ENCODE measurements at regions not wholly inside any gene's neighbourhood (a gene's known extent, or its start where the extent isn't known, plus 50 kb on each side); places are given as distances from the start of the nearest gene placed in this dataset.

- Mint-ChIP-seq H3K36me3 (no peaks in the 10 kb centered on the region), H3K4me1 (peaks cover 36 to 41% (median 37%) of the 10 kb centered on the region in 3 donors), H3K9me3 (no peaks in the 10 kb centered on the region), H3K27me3 (peaks cover 0 to 6% (median 0%) of the 10 kb centered on the region in 3 donors), H3K27ac (peak overlapping the region in 2 of 6 donors; percentile 20 to 32), H3K4me3 (no peak overlapping the region)
- no peak for DNase-seq
- no peak for ATAC-seq (ENCODE audit: low read depth in 2 of 2)
These were observed 97.9 kb upstream of the CPEB4 start for GRCh38 chr5:173790177-173790719.

- Mint-ChIP-seq H3K9me3 (no peaks in the 10 kb centered on the region), H3K4me3 (peak overlapping the region in 1 of 8 donors; percentile 29), H3K36me3 (no peaks in the 10 kb centered on the region), H3K27ac (no peak overlapping the region), H3K27me3 (peaks cover 0 to 6% (median 0%) of the 10 kb centered on the region in 3 donors), H3K4me1 (peaks cover 29 to 38% (median 32%) of the 10 kb centered on the region in 3 donors)
- ATAC-seq (ENCODE audit: low read depth in 2 of 2): no peak
- no peak for DNase-seq
These were observed 97.2 kb upstream of the CPEB4 start for GRCh38 chr5:173790836-173791546.

- Mint-ChIP-seq H3K36me3 (no peaks in the 10 kb centered on the region), H3K27me3 (peaks cover 0 to 6% (median 0%) of the 10 kb centered on the region in 3 donors), H3K4me1 (peaks cover 20 to 29% (median 23%) of the 10 kb centered on the region in 3 donors), H3K4me3 (no peak overlapping the region), H3K9me3 (no peaks in the 10 kb centered on the region), H3K27ac (peak overlapping the region in 2 of 6 donors; percentile 20 to 42)
- DNase-seq (no peak), ATAC-seq (ENCODE audit: low read depth in 2 of 2) (no peak)
These were observed 96.3 kb upstream of the CPEB4 start for GRCh38 chr5:173791878-173792277.

- peaks cover 0 to 6% (median 0%) of the 10 kb centered on the region in 3 donors for H3K27me3 Mint-ChIP-seq
- ATAC-seq (ENCODE audit: low read depth in 2 of 2) (no peak), DNase-seq (no peak)
- no peak overlapping the region for H3K4me3 Mint-ChIP-seq
- H3K9me3 Mint-ChIP-seq: no peaks in the 10 kb centered on the region
- peaks cover 12 to 24% (median 17%) of the 10 kb centered on the region in 3 donors for H3K4me1 Mint-ChIP-seq
- peak overlapping the region in 1 of 6 donors; percentile 39 for H3K27ac Mint-ChIP-seq
- no peaks in the 10 kb centered on the region for H3K36me3 Mint-ChIP-seq
These were observed 95.2 kb upstream of the CPEB4 start for GRCh38 chr5:173792781-173793547.

- no peaks in the 10 kb centered on the region for H3K9me3 Mint-ChIP-seq
These were observed 94.3 kb upstream of the CPEB4 start for GRCh38 chr5:173793648-173794548.

GRCh38 chr5:173794901-173795416 is 93.2 kb upstream of the CPEB4 start:
- no peak for ATAC-seq (ENCODE audit: low read depth in 2 of 2)
- peaks cover 11 to 24% (median 19%) of the 10 kb centered on the region in 3 donors for H3K4me1 Mint-ChIP-seq
- no peaks in the 10 kb centered on the region for H3K9me3 Mint-ChIP-seq
- H3K4me3 Mint-ChIP-seq: no peak overlapping the region
- no peak for DNase-seq
- H3K27ac Mint-ChIP-seq: no peak overlapping the region
- peaks cover 0 to 6% (median 0%) of the 10 kb centered on the region in 3 donors for H3K27me3 Mint-ChIP-seq
- no peaks in the 10 kb centered on the region for H3K36me3 Mint-ChIP-seq

More at GRCh38 chr5:173793648-173794548, 94.3 kb upstream of the CPEB4 start:
- H3K36me3 Mint-ChIP-seq: no peaks in the 10 kb centered on the region
- DNase-seq (no peak), ATAC-seq (ENCODE audit: low read depth in 2 of 2) (no peak)
- peaks cover 0 to 6% (median 0%) of the 10 kb centered on the region in 3 donors for H3K27me3 Mint-ChIP-seq
- H3K27ac Mint-ChIP-seq: peak overlapping the region in 3 of 6 donors; percentile 61 to 94 (median 92)
- H3K4me3 Mint-ChIP-seq: no peak overlapping the region
- peaks cover 14 to 24% (median 19%) of the 10 kb centered on the region in 3 donors for H3K4me1 Mint-ChIP-seq

GRCh38 chr5:173795601-173796000 is 92.5 kb upstream of the CPEB4 start:
- Mint-ChIP-seq H3K36me3 (no peaks in the 10 kb centered on the region), H3K27ac (peak overlapping the region in 1 of 6 donors; percentile 30), H3K27me3 (peaks cover 0 to 6% (median 0%) of the 10 kb centered on the region in 3 donors), H3K4me1 (peaks cover 5 to 22% (median 17%) of the 10 kb centered on the region in 3 donors), H3K4me3 (no peak overlapping the region), H3K9me3 (no peaks in the 10 kb centered on the region)
- DNase-seq: no peak
- ATAC-seq (ENCODE audit: low read depth in 2 of 2): no peak

- ATAC-seq (ENCODE audit: low read depth in 2 of 2): no peak
- Mint-ChIP-seq H3K27me3 (peaks cover 0 to 6% (median 0%) of the 10 kb centered on the region in 3 donors), H3K4me1 (peaks cover 4 to 19% (median 15%) of the 10 kb centered on the region in 3 donors), H3K9me3 (no peaks in the 10 kb centered on the region), H3K4me3 (no peak overlapping the region), H3K36me3 (no peaks in the 10 kb centered on the region), H3K27ac (peak overlapping the region in 2 of 6 donors; percentile 4 to 43)
- no peak for DNase-seq
These were observed 91.2 kb upstream of the CPEB4 start for GRCh38 chr5:173796721-173797495.

- Mint-ChIP-seq H3K4me3 (no peak overlapping the region), H3K27ac (no peak overlapping the region), H3K9me3 (no peaks in the 10 kb centered on the region), H3K27me3 (peaks cover 0 to 6% (median 0%) of the 10 kb centered on the region in 3 donors), H3K4me1 (peaks cover 3 to 13% (median 11%) of the 10 kb centered on the region in 3 donors), H3K36me3 (no peaks in the 10 kb centered on the region)
- no peak for DNase-seq
- no peak for ATAC-seq (ENCODE audit: low read depth in 2 of 2)
These were observed 89.9 kb upstream of the CPEB4 start for GRCh38 chr5:173798127-173798810.

- Mint-ChIP-seq H3K27ac (peak overlapping the region in 1 of 6 donors; percentile 84), H3K9me3 (peaks cover 0 to 6% (median 0%) of the 10 kb centered on the region in 7 donors), H3K36me3 (no peaks in the 10 kb centered on the region), H3K4me1 (peaks cover 3 to 6% (median 3%) of the 10 kb centered on the region in 3 donors), H3K27me3 (no peaks in the 10 kb centered on the region), H3K4me3 (no peak overlapping the region)
- ATAC-seq (ENCODE audit: low read depth in 2 of 2) (no peak), DNase-seq (no peak)
These were observed 87.8 kb upstream of the CPEB4 start for GRCh38 chr5:173800340-173800739.

- Mint-ChIP-seq H3K36me3 (no peaks in the 10 kb centered on the region), H3K27me3 (no peaks in the 10 kb centered on the region), H3K27ac (no peak overlapping the region), H3K9me3 (peaks cover 0 to 6% (median 0%) of the 10 kb centered on the region in 7 donors), H3K4me1 (peaks cover 0 to 6% (median 3%) of the 10 kb centered on the region in 3 donors), H3K4me3 (no peak overlapping the region)
- ATAC-seq (ENCODE audit: low read depth in 2 of 2) (no peak), DNase-seq (no peak)
These were observed 87.1 kb upstream of the CPEB4 start for GRCh38 chr5:173801006-173801405.

All from naive B cell (primary cell).